DND-41 (cell line): ENCODE measurements at regions not wholly inside any gene's neighbourhood (a gene's known extent, or its start where the extent isn't known, plus 50 kb on each side); places are given as distances from the start of the nearest gene placed in this dataset.

Experiments used
- EZH2 ChIP-seq: IDR thresholded peaks from 3 replicates; pipeline ENCODE4 v1.6.1; 2012; ENCODE audit warnings: borderline replicate concordance, low read depth, mild to moderate bottlenecking, moderate library complexity, low read length, inconsistent platforms; ENCODE audit not compliant: severe bottlenecking
- TF ChIP-seq, protein P1 (sequence below): IDR thresholded peaks from 2 replicates; pipeline ENCODE4 v1.5.1; 2012; ENCODE audit warnings: borderline replicate concordance, low read length, moderate library complexity, mild to moderate bottlenecking; ENCODE audit not compliant: poor library complexity, severe bottlenecking; ENCODE audit errors: extremely low read depth

DNA sequence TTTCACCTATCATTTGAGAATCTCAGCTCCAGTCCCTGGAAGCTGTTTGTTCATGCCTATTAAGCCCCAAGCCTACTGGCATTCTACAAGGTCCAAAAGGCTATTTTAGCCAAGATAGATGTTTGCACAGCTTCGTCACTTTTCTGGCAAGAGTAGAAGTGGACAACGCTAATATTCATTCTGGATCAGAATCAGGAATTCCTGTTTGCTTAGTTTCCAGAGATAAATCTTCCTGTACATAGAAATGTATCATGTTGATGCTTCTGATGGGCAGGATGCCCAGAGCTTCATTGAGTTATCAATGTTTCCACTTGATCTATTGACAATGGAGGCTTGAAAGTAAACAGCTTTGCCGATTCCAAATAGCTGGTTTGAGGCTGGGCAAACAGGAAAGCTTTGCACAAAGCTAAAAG lies 260.7 kb upstream of the CA10 start:
- TF ChIP-seq, protein P1, sequence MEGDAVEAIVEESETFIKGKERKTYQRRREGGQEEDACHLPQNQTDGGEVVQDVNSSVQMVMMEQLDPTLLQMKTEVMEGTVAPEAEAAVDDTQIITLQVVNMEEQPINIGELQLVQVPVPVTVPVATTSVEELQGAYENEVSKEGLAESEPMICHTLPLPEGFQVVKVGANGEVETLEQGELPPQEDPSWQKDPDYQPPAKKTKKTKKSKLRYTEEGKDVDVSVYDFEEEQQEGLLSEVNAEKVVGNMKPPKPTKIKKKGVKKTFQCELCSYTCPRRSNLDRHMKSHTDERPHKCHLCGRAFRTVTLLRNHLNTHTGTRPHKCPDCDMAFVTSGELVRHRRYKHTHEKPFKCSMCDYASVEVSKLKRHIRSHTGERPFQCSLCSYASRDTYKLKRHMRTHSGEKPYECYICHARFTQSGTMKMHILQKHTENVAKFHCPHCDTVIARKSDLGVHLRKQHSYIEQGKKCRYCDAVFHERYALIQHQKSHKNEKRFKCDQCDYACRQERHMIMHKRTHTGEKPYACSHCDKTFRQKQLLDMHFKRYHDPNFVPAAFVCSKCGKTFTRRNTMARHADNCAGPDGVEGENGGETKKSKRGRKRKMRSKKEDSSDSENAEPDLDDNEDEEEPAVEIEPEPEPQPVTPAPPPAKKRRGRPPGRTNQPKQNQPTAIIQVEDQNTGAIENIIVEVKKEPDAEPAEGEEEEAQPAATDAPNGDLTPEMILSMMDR, result no peak
- TF ChIP-seq EZH2, result no peak
